MCF 10A (cell line): ENCODE measurements at regions not wholly inside any gene's neighbourhood (a gene's known extent, or its start where the extent isn't known, plus 50 kb on each side); places are given as distances from the start of the nearest gene placed in this dataset.

Experiments
- BruUV-seq: library from RNA; stranded (reverse); fragments of 400-500 nt; replicated peaks from 2 replicates; lab custom pipeline; 2021; lab: Mats Ljungman, UMichigan
- CTCF ChIA-PET: fragments of 300-600 bp; sonication (Branson Sonifier 250); formaldehyde crosslinking; extraction: SDS; loops from one replicate; lab custom pipeline; 2021; ENCODE audit warnings: antibody characterized with exemption, inconsistent platforms; lab: Yijun Ruan, JAX
- POLR2A ChIA-PET: fragments of 300-600, 350-650 bp; sonication (Branson Sonifier 250); formaldehyde crosslinking; extraction: SDS; loops from one replicate; lab custom pipeline; 2020; ENCODE audit warnings: antibody characterized with exemption, inconsistent platforms; lab: Yijun Ruan, JAX
- DNase-seq: peaks from one replicate; pipeline ENCODE4 v3.0.0-alpha.2; 2018; ENCODE audit not compliant: unreplicated experiment
- H3K27ac Mint-ChIP-seq: one replicate; pipeline ENCODE4 v1.8.0; 2022; ENCODE audit warnings: mild to moderate bottlenecking, low read depth, mixed read lengths; ENCODE audit not compliant: unreplicated experiment
- H3K27me3 Mint-ChIP-seq: one replicate; pipeline ENCODE4 v1.8.0; 2022; ENCODE audit warnings: mixed read lengths; ENCODE audit not compliant: insufficient read depth, unreplicated experiment
- H3K36me3 Mint-ChIP-seq: one replicate; pipeline ENCODE4 v1.8.0; 2022; ENCODE audit warnings: mild to moderate bottlenecking, moderate library complexity, mixed read lengths; ENCODE audit not compliant: insufficient read depth, unreplicated experiment
- H3K4me1 Mint-ChIP-seq: one replicate; pipeline ENCODE4 v1.8.0; 2022; ENCODE audit warnings: mixed read lengths; ENCODE audit not compliant: insufficient read depth, unreplicated experiment
- H3K4me3 Mint-ChIP-seq: one replicate; pipeline ENCODE4 v1.8.0; 2022; ENCODE audit warnings: mild to moderate bottlenecking, moderate library complexity, mixed read lengths; ENCODE audit not compliant: unreplicated experiment
- H3K9me3 Mint-ChIP-seq: one replicate; pipeline ENCODE4 v1.8.0; 2022; ENCODE audit warnings: mixed read lengths; ENCODE audit not compliant: unreplicated experiment
- intact Hi-C: fragments of 100-400 bp; cut with micrococcal nuclease; formaldehyde crosslinking; loops from 2 replicates; pipeline ENCODE4 v1.14.1; 2022
- TF ChIP-seq, protein P1 (sequence below): fragments of 200-600 bp; IDR thresholded peaks from one replicate; pipeline ENCODE4 v1.8.0; 2022; ENCODE audit warnings: antibody characterized with exemption, mild to moderate bottlenecking; ENCODE audit not compliant: unreplicated experiment

DNA sequence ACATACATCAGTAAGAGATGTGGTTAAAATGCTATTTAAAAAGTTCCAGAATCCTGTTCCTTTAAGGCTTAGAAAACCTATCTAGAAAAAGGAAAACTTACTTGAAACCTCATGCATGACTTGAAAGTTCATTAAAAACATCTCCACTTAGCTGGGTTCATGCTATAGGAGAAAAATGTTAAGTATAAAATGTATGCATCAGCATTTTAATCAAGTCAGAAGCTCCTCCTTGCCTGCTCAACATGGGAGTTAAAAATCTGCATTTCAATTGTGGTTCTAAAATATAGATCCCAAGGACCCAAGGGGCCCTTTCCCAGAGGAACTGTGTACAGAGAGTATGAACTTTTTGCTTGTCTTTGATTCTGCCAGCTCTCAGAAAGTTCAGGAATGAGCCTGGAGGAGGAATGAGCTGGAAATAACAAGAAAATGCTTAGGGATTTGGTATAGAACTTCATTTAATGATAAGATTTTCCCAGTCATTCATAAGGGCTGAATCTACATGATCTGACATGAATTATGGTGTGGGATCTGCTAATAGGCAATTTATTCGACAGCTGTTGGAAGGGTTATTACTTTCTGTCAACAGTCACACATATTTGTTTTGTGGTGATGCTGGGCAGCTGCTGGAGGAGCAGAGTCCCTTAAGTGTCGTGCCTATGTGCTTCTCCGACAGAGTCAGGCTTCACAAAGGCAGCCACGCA, 85.6 kb upstream of the MTPN start:
- TF ChIP-seq, protein P1, sequence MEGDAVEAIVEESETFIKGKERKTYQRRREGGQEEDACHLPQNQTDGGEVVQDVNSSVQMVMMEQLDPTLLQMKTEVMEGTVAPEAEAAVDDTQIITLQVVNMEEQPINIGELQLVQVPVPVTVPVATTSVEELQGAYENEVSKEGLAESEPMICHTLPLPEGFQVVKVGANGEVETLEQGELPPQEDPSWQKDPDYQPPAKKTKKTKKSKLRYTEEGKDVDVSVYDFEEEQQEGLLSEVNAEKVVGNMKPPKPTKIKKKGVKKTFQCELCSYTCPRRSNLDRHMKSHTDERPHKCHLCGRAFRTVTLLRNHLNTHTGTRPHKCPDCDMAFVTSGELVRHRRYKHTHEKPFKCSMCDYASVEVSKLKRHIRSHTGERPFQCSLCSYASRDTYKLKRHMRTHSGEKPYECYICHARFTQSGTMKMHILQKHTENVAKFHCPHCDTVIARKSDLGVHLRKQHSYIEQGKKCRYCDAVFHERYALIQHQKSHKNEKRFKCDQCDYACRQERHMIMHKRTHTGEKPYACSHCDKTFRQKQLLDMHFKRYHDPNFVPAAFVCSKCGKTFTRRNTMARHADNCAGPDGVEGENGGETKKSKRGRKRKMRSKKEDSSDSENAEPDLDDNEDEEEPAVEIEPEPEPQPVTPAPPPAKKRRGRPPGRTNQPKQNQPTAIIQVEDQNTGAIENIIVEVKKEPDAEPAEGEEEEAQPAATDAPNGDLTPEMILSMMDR = no peak
- no TSS peak for BruUV-seq
- Mint-ChIP-seq H3K36me3 (no peaks in the 10 kb centered on the region), H3K9me3 (no peaks in the 10 kb centered on the region), H3K27ac (no peak overlapping the region), H3K4me1 (no peaks in the 10 kb centered on the region), H3K4me3 (no peak overlapping the region), H3K27me3 (peaks cover 66% of the 10 kb centered on the region)
- intact Hi-C loops = no loop called here
- POLR2A ChIA-PET = no interaction called here
- no peak for DNase-seq
- CTCF ChIA-PET = no interaction called here

GRCh38 chr7:136061433-136061832, 84.3 kb upstream of the MTPN start:
- DNase-seq = no peak
- Mint-ChIP-seq H3K27me3 (peaks cover 71% of the 10 kb centered on the region), H3K36me3 (no peaks in the 10 kb centered on the region), H3K4me3 (no peak overlapping the region), H3K27ac (no peak overlapping the region), H3K4me1 (no peaks in the 10 kb centered on the region), H3K9me3 (no peaks in the 10 kb centered on the region)
- POLR2A ChIA-PET = no interaction called here
- no TSS peak for BruUV-seq
- TF ChIP-seq, protein P1 = no peak
- intact Hi-C loops = no loop called here
- CTCF ChIA-PET = no interaction called here

- TF ChIP-seq, protein P1 = no peak
- CTCF ChIA-PET = no interaction called here
- H3K4me3 Mint-ChIP-seq = no peak overlapping the region
Measured at GRCh38 chr7:136058546-136058945, 81.4 kb upstream of the MTPN start.

GRCh38 chr7:136057509-136057908, 80.3 kb upstream of the MTPN start:
- H3K9me3 Mint-ChIP-seq = no peaks in the 10 kb centered on the region

More at GRCh38 chr7:136058546-136058945, 81.4 kb upstream of the MTPN start:
- no TSS peak for BruUV-seq
- H3K9me3 Mint-ChIP-seq = no peaks in the 10 kb centered on the region
- no peaks in the 10 kb centered on the region for H3K36me3 Mint-ChIP-seq
- H3K27ac Mint-ChIP-seq = no peak overlapping the region
- no peak for DNase-seq
- no peaks in the 10 kb centered on the region for H3K4me1 Mint-ChIP-seq
- intact Hi-C loops = no loop called here
- POLR2A ChIA-PET = no interaction called here
- H3K27me3 Mint-ChIP-seq = peaks cover 65% of the 10 kb centered on the region

More at GRCh38 chr7:136057509-136057908, 80.3 kb upstream of the MTPN start:
- Mint-ChIP-seq H3K27me3 (peaks cover 54% of the 10 kb centered on the region), H3K27ac (no peak overlapping the region), H3K4me1 (no peaks in the 10 kb centered on the region), H3K36me3 (no peaks in the 10 kb centered on the region), H3K4me3 (no peak overlapping the region)
- POLR2A ChIA-PET = no interaction called here
- intact Hi-C loops = no loop called here
- DNase-seq = no peak
- no TSS peak for BruUV-seq
- CTCF ChIA-PET = no interaction called here
- TF ChIP-seq, protein P1 = no peak
